Tibial nerve (tissue), 4 donors: ENCODE measurements at regions not wholly inside any gene's neighbourhood (a gene's known extent, or its start where the extent isn't known, plus 50 kb on each side); places are given as distances from the start of the nearest gene placed in this dataset.

Source experiments
- CTCF ChIP-seq, 5 experiments: fragments of 200-600 bp in 3 of 5; fragments of 450-650 bp in 2 of 5; sonication (generic) in 3 of 5; IDR thresholded peaks; one replicate each; pipeline ENCODE4 v1.5.1; 2016 to 2019; ENCODE audit warnings: antibody characterized with exemption in 5 of 5, mild to moderate bottlenecking in 3 of 5, moderate library complexity in 2 of 5
- EP300 ChIP-seq, 2 donors: sonication (generic); formaldehyde crosslinking; IDR thresholded peaks; one replicate each; pipeline ENCODE4 v1.6.1; 2017; ENCODE audit warnings: antibody characterized with exemption in 2 of 2, mild to moderate bottlenecking in 1 of 2
- POLR2A ChIP-seq, 2 donors: fragments of 450-650 bp; IDR thresholded peaks; one replicate each; pipeline ENCODE4 v1.6.1; 2017; ENCODE audit warnings: antibody characterized with exemption in 2 of 2, mild to moderate bottlenecking in 2 of 2, moderate library complexity in 2 of 2

GRCh38 chr18:67380867-67381266, 135.7 kb downstream of the DSEL start:
- TF ChIP-seq POLR2A (IDR thresholded peaks at IDR 0.05), result no peak
- no peak for TF ChIP-seq EP300 (IDR thresholded peaks at IDR 0.05)
- TF ChIP-seq CTCF (IDR thresholded peaks at IDR 0.05), result no peak
